Endothelial cell (in vitro differentiated cells): ENCODE measurements at regions not wholly inside any gene's neighbourhood (a gene's known extent, or its start where the extent isn't known, plus 50 kb on each side); places are given as distances from the start of the nearest gene placed in this dataset.

Source experiments
- DNase-seq: peaks from one replicate; pipeline ENCODE4 v3.0.0; 2021; ENCODE audit warnings: low spot score
- H3K27ac Mint-ChIP-seq: one replicate; pipeline ENCODE4 v1.8.0; 2021; ENCODE audit warnings: mixed read lengths, inconsistent platforms; ENCODE audit not compliant: unreplicated experiment
- H3K27me3 Mint-ChIP-seq: one replicate; pipeline ENCODE4 v1.8.0; 2021; ENCODE audit warnings: mild to moderate bottlenecking, moderate library complexity, mixed read lengths, inconsistent platforms; ENCODE audit not compliant: unreplicated experiment
- H3K36me3 Mint-ChIP-seq: one replicate; pipeline ENCODE4 v1.8.0; 2021; ENCODE audit warnings: mild to moderate bottlenecking, low read depth, mixed read lengths, inconsistent platforms; ENCODE audit not compliant: unreplicated experiment
- H3K4me1 Mint-ChIP-seq: one replicate; pipeline ENCODE4 v1.8.0; 2021; ENCODE audit warnings: mild to moderate bottlenecking, mixed read lengths, inconsistent platforms; ENCODE audit not compliant: unreplicated experiment
- H3K4me3 Mint-ChIP-seq: one replicate; pipeline ENCODE4 v1.8.0; 2021; ENCODE audit warnings: mild to moderate bottlenecking, mixed read lengths, inconsistent platforms; ENCODE audit not compliant: unreplicated experiment
- H3K9me3 Mint-ChIP-seq: one replicate; pipeline ENCODE4 v1.8.0; 2021; ENCODE audit warnings: mixed read lengths, inconsistent platforms; ENCODE audit not compliant: unreplicated experiment
- CTCF ChIP-seq: fragments of 200-600 bp; sonication (generic); IDR thresholded peaks from one replicate; pipeline ENCODE4 v1.5.0; 2021; ENCODE audit warnings: antibody characterized with exemption; ENCODE audit not compliant: unreplicated experiment

GRCh38 chr5:121630402-121630801 lies 221.3 kb upstream of the FTMT start:
- Mint-ChIP-seq H3K36me3 (no peaks in the 10 kb centered on the region), H3K4me1 (peaks cover 4% of the 10 kb centered on the region), H3K27ac (no peak overlapping the region), H3K4me3 (no peak overlapping the region), H3K9me3 (no peaks in the 10 kb centered on the region), H3K27me3 (no peaks in the 10 kb centered on the region)
- TF ChIP-seq CTCF: no peak
- no peak for DNase-seq

GRCh38 chr5:121634946-121635345 lies 216.7 kb upstream of the FTMT start:
- no peak for DNase-seq
- no peak for TF ChIP-seq CTCF
- H3K27ac Mint-ChIP-seq: no peak overlapping the region
- H3K36me3 Mint-ChIP-seq: no peaks in the 10 kb centered on the region
- H3K9me3 Mint-ChIP-seq: no peaks in the 10 kb centered on the region
- no peaks in the 10 kb centered on the region for H3K27me3 Mint-ChIP-seq
- H3K4me1 Mint-ChIP-seq: peaks cover 4% of the 10 kb centered on the region
- H3K4me3 Mint-ChIP-seq: no peak overlapping the region

- Mint-ChIP-seq H3K27ac (no peak overlapping the region), H3K36me3 (no peaks in the 10 kb centered on the region), H3K9me3 (no peaks in the 10 kb centered on the region), H3K4me1 (no peaks in the 10 kb centered on the region), H3K27me3 (peaks cover 2% of the 10 kb centered on the region), H3K4me3 (no peak overlapping the region)
- no peak for TF ChIP-seq CTCF
- DNase-seq: no peak
These were observed 213.6 kb upstream of the FTMT start for GRCh38 chr5:121638126-121638525.

- Mint-ChIP-seq H3K4me1 (no peaks in the 10 kb centered on the region), H3K27ac (no peak overlapping the region), H3K4me3 (no peak overlapping the region), H3K9me3 (no peaks in the 10 kb centered on the region), H3K27me3 (peaks cover 2% of the 10 kb centered on the region), H3K36me3 (no peaks in the 10 kb centered on the region)
- DNase-seq: no peak
- TF ChIP-seq CTCF: no peak
These were observed 211.4 kb upstream of the FTMT start for GRCh38 chr5:121640298-121640697.

- Mint-ChIP-seq H3K4me3 (no peak overlapping the region), H3K27me3 (peaks cover 2% of the 10 kb centered on the region), H3K36me3 (no peaks in the 10 kb centered on the region), H3K27ac (no peak overlapping the region), H3K9me3 (no peaks in the 10 kb centered on the region), H3K4me1 (no peaks in the 10 kb centered on the region)
- no peak for DNase-seq
- no peak for TF ChIP-seq CTCF
These were observed 193.5 kb upstream of the FTMT start for GRCh38 chr5:121658221-121658620.
